GM20431 (cell line): ENCODE measurements at regions not wholly inside any gene's neighbourhood (a gene's known extent, or its start where the extent isn't known, plus 50 kb on each side); places are given as distances from the start of the nearest gene placed in this dataset.
"Not testable (repeated sequence)": the region's sequence is repeated elsewhere in the genome, so short reads cannot be mapped to it uniquely, and the experiment has no call there.

ENCODE experiments used
- in situ Hi-C: fragments of 300-500 bp; cut with MseI, MboI; formaldehyde crosslinking; loops from one replicate; pipeline ENCODE4 v1.15.0; 2020; ENCODE audit warnings: low sequenced_read_pairs; ENCODE audit not compliant: unreplicated experiment

DNA sequence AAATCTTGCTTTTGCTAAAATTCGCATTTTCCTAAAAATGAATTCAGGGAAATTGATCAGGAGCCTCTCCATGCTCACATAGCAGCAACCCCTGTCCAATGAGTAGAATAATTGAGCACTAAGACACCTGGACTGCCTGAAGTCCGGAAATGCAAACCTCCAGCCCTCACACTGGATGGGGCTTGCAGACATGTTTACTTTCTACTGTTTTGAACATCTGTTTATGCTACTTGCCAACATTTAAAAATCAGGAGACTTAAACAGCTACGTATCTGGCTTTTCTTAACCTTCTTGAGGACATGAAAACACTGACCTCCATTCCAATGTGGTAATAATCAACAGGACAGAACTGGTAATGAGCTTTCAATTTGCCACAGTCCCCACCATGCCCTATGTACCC lies 184.4 kb downstream of the SHOX2 start:
- in situ Hi-C loops, result no loop called here

- in situ Hi-C loops, result no loop called here
These were observed 185.2 kb downstream of the SHOX2 start for GRCh38 chr3:157920822-157921700.

GRCh38 chr3:157919319-157919887 lies 186.8 kb downstream of the SHOX2 start:
- in situ Hi-C loops, result no loop called here

DNA sequence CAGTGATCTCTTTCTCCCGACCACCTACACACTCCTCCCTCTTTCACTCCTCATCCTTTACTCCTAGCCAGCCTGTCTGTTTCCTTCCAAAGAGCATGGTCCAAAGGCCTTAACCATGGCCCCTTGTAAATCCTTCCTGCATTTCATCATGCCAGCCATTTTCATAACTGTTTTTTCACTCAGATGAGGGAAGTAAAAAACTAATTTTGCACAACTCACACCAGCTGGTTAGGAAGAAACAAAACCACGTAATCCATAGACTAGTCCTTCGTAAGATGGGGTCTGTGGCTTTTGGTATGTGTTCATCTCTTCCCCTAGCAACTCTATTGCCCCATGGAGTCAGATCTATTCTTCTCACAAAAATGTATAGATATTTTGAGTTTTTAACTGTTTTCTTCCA lies 187.8 kb downstream of the SHOX2 start:
- in situ Hi-C loops, result no loop called here

- in situ Hi-C loops, result no loop called here
These were observed 189.5 kb downstream of the SHOX2 start for GRCh38 chr3:157916672-157917071.

DNA sequence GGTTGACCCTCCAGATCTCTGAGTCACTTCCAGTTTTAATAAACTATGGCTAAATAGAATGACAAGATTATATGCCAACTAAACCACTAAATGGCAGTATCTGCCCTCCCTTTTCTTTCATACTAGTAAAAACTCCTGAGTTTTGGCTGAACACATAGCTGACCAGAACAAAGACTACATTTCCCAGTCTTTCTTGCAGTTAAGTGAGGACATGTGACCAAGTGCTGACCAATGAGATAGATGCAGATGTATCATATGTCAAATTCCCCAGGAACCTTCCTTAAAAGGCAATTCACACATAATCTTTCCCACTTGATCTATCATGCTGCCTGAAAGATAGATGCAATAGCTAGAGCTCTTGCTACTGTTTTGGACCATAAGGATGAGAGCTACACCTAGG lies 191.3 kb downstream of the SHOX2 start:
- in situ Hi-C loops, result no loop called here

DNA sequence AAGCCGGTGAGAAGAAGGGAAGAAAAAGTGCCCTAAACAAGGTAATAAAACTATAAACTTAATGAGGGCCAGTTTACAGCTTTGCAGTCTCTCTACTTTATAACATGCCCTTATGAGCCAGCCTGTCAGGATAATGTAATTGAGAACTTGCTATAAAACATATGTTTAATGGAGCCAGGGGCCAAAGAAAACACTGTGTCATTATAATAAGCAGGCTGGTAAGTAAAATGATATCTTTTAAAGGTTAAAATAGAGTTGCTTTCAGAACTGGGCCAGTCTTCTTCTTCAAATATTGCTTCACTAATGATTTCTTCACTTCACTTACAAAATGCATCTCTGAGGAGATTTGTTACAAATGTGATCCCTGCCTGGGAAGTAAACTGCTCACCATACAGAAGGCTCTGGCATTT lies 192.5 kb downstream of the SHOX2 start:
- in situ Hi-C loops, result no loop called here

DNA sequence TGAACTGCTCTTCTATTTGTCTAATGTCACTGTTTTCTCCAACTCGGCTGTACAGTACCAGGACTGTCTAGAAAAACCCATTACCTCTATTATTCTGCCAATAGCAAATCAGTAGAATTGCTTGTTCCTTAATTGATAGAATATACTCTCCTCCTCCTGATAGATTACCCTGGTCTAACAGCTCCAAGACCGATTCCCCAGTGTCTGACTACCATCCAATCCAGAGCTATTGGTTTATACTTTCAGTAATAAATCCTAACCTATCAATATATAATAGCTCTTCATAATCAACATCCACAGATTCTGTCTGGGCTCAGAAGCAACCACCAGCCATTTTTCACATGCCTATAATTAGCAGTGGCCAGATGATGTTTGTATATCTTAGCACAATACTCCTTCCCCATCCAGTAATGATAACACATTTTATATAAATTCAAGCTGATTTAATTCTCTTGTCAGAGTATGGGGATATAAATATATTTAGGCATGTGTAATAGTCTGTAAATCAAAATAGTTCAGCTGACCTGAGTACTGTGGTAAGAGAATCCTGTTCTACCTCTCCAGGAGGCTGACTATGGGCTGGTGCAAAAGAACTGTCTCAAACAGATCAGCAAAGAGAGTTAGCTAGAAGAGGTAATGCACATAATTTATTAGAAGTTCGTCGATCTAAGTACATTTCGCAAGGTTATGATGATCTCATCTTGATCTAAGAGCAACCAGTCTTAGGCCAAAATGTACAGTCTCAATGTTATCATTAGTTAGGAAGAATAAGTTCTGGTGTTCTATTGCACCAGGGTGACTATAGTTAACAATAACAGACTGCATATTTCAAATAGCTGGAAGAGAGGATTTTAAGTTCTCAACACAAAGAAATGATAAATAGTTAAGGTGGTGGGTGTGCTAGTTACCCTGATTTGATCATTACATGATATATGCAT lies 193.4 kb downstream of the SHOX2 start:
- in situ Hi-C loops, result no loop called here

GRCh38 chr3:157906627-157907026 lies 199.6 kb downstream of the SHOX2 start:
- in situ Hi-C loops, result no loop called here

DNA sequence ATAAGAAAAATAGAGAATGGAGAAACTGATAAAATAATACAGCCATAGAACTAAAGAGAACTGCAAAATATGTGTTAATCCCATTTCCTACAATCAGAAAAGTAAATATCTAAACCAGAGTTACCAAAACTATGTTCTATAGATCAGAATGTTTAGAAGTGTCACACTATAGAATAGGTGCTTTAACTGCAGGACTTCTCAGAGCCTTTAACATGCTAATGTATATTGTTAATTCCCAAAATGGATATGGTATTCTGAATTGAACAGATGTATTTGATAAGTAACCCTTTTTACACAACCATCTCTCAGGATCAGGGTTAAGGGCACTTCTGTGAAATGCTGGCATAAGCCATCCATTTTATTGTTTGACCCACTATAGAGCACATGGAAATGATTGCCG lies 200.3 kb downstream of the SHOX2 start:
- in situ Hi-C loops, result no loop called here

DNA sequence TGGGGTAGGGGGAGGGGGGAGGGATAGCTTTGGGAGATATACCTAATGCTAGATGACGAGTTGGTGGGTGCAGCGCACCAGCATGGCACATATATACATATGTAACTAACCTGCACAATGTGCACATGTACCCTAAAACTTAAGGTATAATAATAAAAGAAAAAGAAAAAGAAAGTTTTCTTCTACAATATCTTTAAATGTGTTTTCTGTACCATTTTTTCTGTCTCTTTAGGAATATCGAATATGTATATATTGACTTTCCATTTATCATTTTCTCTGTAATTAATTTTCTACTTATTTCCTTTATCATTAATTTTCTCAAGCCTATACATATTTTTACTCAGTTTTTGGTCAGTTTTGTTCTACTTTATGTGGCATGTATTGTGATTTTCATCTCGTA lies 203.5 kb downstream of the SHOX2 start:
- in situ Hi-C loops, result not testable (repeated sequence)

GRCh38 chr3:157888040-157888439 lies 218.2 kb downstream of the SHOX2 start:
- in situ Hi-C loops, result no loop called here

- in situ Hi-C loops, result no loop called here
These were observed 229.7 kb downstream of the SHOX2 start for GRCh38 chr3:157876556-157876955.

DNA sequence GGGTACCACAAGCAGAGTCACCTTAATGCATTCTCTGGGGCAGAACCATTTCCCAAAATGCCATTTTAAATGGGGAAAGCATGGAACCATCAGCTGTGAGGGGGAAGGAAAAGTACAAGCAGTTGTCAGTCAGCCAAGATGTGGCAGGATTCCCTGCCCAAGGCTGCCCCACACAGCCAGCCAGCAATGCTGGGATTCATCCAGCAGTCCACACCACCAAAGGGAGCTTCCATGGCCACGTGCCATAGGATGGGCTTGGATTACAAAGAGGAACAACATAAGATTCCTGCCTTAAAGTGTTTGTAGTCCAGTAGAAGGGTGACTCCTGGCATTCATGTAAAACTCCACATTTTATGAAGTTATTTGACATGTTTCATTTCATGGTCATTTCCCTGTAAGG lies 233.3 kb downstream of the SHOX2 start:
- in situ Hi-C loops, result loop anchor here (25.0 kb wide), 2 partner anchors 439 to 564 kb away; no protein-coding TSS in a partner anchor

GRCh38 chr3:157871838-157872460 lies 234.3 kb downstream of the SHOX2 start:
- in situ Hi-C loops, result loop anchor here (25.0 kb wide), 2 partner anchors 440 to 565 kb away; no protein-coding TSS in a partner anchor

GRCh38 chr3:157871248-157871647 lies 235.0 kb downstream of the SHOX2 start:
- in situ Hi-C loops, result loop anchor here (25.0 kb wide), 2 partner anchors 441 to 566 kb away; no protein-coding TSS in a partner anchor

DNA sequence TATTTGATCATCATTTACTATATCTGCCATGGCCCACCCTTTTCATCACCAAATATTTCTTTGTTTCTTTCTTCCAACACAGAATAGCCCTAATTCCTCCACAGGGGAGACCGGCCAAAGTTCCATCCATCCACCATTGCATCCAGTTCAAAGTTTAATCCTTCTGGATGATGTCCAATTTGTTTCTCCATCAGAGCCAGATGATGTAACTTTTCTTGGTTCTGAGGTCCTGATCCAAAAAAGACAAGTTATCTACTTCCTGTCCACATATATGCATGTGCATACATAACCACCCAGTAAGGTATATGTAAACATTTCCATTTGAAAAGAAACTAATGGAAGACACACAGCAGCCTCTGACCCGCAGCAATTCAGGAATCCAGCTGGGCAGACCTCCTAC lies 237.3 kb downstream of the SHOX2 start:
- in situ Hi-C loops, result loop anchor here (25.0 kb wide), 2 partner anchors 443 to 568 kb away; no protein-coding TSS in a partner anchor

- in situ Hi-C loops, result loop anchor here (25.0 kb wide), 2 partner anchors 444 to 569 kb away; no protein-coding TSS in a partner anchor
These were observed 238.0 kb downstream of the SHOX2 start for GRCh38 chr3:157868196-157868595.

- in situ Hi-C loops, result loop anchor here (25.0 kb wide), 2 partner anchors 447 to 572 kb away; no protein-coding TSS in a partner anchor
These were observed 240.7 kb downstream of the SHOX2 start for GRCh38 chr3:157865352-157866000.
